AG09319 (cell line): ENCODE measurements at regions not wholly inside any gene's neighbourhood (a gene's known extent, or its start where the extent isn't known, plus 50 kb on each side); places are given as distances from the start of the nearest gene placed in this dataset.

Experiments
- DNase-seq: peaks from one replicate; pipeline ENCODE4 v3.0.0-alpha.2; 2010; ENCODE audit warnings: low read depth; ENCODE audit errors: extremely low read depth
- TF ChIP-seq, protein P1 (sequence below): IDR thresholded peaks from 2 replicates; pipeline ENCODE4 v1.5.1; 2011; ENCODE audit warnings: low read depth, mild to moderate bottlenecking, inconsistent platforms, low read length, moderate library complexity

DNA sequence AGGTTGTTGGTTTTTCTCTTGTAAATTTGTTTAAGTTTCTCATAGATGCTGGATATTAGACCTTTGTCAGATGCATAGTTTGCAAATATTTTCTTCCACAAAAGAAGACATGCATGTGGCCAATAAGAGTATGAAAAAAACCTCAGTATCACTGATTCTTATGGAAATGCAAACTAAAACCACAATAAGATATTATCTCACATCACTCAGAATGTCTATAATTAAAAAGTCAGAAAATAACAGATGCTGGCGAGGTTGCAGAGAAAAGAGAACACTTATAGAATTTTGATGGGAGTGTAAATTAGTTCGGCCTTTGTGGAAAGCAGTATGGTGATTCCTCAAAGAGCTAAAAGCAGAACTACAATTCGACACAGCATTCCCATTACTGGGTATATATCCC lies 1355.6 kb downstream of the FAM133A start:
- TF ChIP-seq, protein P1, sequence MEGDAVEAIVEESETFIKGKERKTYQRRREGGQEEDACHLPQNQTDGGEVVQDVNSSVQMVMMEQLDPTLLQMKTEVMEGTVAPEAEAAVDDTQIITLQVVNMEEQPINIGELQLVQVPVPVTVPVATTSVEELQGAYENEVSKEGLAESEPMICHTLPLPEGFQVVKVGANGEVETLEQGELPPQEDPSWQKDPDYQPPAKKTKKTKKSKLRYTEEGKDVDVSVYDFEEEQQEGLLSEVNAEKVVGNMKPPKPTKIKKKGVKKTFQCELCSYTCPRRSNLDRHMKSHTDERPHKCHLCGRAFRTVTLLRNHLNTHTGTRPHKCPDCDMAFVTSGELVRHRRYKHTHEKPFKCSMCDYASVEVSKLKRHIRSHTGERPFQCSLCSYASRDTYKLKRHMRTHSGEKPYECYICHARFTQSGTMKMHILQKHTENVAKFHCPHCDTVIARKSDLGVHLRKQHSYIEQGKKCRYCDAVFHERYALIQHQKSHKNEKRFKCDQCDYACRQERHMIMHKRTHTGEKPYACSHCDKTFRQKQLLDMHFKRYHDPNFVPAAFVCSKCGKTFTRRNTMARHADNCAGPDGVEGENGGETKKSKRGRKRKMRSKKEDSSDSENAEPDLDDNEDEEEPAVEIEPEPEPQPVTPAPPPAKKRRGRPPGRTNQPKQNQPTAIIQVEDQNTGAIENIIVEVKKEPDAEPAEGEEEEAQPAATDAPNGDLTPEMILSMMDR = no peak
- DNase-seq = no peak

DNA sequence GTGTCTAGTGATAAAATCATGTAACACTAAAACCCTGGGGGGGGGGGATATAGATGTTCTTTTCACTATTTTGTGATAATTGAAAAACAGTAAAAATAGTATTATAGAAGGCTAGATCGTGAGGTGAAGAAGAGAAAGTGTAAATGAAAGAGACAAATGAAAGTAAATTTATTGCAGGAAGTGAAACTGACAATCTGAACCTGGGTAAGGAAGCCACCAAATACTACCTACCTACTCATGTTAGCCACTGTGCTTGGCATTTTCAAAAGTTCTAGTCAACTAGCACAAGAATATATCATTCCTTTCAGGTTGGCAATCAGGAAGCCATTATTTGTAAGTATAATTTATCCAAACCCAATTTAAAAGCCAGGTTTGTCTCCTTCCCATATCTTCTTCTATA lies 1366.1 kb downstream of the FAM133A start:
- DNase-seq = no peak
- TF ChIP-seq, protein P1 = no peak

DNA sequence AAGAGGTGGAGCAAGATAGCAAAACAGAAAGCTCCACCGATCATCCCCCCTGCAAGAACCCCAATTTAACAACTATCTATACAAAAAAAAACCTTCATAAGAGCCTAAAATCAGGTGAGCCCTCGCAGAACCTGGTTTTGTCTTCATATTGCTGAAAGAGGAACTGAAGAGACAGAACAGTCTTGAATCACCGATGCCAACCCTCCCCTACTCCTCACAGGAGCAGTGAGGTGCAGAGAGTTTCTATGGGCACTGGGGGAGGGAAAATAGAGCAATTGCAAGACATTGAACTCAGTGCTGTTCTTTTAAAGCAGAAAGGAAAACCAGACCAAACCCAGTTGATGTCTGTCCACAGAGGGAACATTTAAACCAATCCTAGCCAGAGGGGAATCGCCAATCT lies 1370.3 kb downstream of the FAM133A start:
- TF ChIP-seq, protein P1 = no peak

DNA sequence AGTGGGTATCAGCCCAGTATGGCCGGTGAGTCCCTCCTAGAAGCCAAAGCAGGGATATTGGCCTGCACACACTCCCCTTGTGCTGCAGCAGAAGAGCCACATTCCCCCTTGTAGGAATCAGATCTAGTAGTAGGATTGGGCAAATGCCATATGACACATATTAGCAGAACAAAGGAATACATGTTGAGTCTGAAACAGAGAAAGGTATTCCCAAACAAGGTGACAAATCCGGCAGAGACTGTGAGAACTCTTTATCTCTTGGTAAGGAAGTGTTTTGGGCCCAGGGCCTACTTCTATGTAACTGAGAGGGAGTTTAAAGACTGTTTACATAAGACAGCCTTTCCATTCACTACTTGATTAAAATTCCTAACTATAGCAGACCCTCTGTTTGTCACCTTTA lies 1382.0 kb downstream of the FAM133A start:
- TF ChIP-seq, protein P1 = no peak
- no peak for DNase-seq

More for the DNA sequence above, 1370.3 kb downstream of the FAM133A start:
- no peak for DNase-seq

DNA sequence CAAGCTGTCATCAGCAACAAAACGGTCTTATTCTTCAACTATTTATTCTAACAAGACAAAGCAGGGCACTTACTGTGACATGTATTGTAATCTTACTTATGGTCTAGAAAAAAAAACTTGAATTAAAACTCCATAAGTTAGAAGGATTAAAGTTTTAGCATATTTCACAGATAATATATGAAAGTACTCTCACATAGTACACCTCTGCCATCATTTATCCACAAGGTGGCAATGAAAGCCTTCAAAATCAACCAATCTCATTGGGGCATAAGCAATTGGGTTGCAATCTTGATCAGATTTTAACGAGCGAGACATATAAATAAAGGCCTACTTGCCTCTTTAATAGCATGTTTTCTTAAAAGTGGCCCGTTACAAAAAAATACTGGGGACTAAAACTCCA lies 1382.9 kb downstream of the FAM133A start:
- TF ChIP-seq, protein P1 = peak; percentile 33
- no peak for DNase-seq

DNA sequence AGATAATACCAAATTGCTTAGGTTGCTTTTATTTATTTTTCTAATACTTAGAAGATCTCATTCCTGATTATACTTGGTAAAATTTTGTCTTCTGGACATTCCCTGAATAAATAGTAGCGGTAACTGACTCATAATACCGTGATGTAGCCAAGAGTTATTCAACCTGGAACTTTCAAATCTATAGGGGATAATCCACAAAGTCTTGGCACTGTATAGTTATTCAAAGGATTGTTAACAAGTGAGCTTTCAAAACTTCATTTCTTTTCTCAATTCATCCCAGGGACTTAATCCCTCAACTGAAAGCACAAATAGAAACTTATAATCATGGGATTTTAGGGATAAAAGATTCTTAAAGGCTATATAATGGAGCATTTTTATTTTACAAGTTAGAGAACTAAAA lies 1383.3 kb downstream of the FAM133A start:
- DNase-seq = no peak

DNA sequence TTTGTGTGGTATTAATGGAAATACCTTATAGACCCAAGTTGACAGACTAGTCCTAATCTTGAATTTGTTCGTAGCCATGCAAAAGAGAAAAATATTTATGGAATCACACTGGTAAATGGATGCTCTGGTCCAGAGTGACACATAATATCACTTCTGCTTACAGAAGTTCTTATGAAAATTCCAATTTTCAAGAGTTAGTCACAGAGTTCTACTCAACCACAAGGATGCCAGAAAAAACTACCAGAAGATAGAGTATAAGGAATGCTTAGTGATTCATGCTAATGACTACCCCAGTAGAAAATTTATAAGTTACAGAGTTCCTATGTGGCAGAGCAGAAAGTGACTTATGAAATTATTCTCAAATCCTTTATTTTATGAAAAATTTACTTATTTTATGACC lies 1384.8 kb downstream of the FAM133A start:
- DNase-seq = peak; percentile 28
- TF ChIP-seq, protein P1 = no peak

More for the DNA sequence above, 1383.3 kb downstream of the FAM133A start:
- TF ChIP-seq, protein P1 = no peak
